HFF-Myc (cell line): ENCODE measurements at regions not wholly inside any gene's neighbourhood (a gene's known extent, or its start where the extent isn't known, plus 50 kb on each side); places are given as distances from the start of the nearest gene placed in this dataset.

ENCODE experiments used
- DNase-seq: peaks from one replicate; pipeline ENCODE4 v3.0.0-alpha.2; 2011; ENCODE audit warnings: low read depth; ENCODE audit errors: extremely low read depth
- H3K4me3 ChIP-seq: replicated peaks from 2 replicates; pipeline ENCODE4 v1.5.1; 2011; ENCODE audit warnings: low read depth, mild to moderate bottlenecking, control low read depth, low read length
- CTCF ChIP-seq: IDR thresholded peaks from 2 replicates; pipeline ENCODE4 v1.5.1; 2012; ENCODE audit warnings: mild to moderate bottlenecking, low read depth, low read length, control low read depth; ENCODE audit errors: missing control alignments

GRCh38 chr4:10973686-10974085 lies 289.1 kb upstream of the CLNK start:
- DNase-seq = no peak
- H3K4me3 ChIP-seq = no peak overlapping the region
- no peak for TF ChIP-seq CTCF

- no peak overlapping the region for H3K4me3 ChIP-seq
- TF ChIP-seq CTCF = no peak
- DNase-seq = no peak
Measured at GRCh38 chr4:10971800-10972401, 287.3 kb upstream of the CLNK start.

GRCh38 chr4:10965196-10965595 lies 280.6 kb upstream of the CLNK start:
- DNase-seq = no peak
- no peak for TF ChIP-seq CTCF
- H3K4me3 ChIP-seq = no peak overlapping the region

- no peak overlapping the region for H3K4me3 ChIP-seq
- TF ChIP-seq CTCF = no peak
- DNase-seq = no peak
Measured at GRCh38 chr4:10963958-10964703, 279.6 kb upstream of the CLNK start.

DNA sequence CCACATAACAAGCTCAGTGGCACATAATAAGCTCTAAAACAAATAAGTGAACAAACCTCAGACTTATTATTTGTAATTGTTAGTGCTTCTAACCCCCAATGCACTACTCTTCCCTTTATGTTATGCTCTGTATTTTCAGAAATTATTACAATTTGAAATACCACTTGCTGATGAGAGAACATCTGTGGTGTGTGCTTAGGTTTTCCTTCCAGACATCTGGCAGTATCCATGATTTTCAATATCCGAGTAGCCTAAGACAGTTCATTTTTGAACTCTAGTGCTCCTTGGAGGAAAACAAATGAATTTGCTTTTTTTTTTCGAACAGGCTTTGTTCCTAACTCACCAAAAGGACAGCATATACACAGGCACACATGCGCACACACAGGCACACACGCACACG lies 278.7 kb upstream of the CLNK start:
- DNase-seq = no peak
- TF ChIP-seq CTCF = no peak
- no peak overlapping the region for H3K4me3 ChIP-seq

DNA sequence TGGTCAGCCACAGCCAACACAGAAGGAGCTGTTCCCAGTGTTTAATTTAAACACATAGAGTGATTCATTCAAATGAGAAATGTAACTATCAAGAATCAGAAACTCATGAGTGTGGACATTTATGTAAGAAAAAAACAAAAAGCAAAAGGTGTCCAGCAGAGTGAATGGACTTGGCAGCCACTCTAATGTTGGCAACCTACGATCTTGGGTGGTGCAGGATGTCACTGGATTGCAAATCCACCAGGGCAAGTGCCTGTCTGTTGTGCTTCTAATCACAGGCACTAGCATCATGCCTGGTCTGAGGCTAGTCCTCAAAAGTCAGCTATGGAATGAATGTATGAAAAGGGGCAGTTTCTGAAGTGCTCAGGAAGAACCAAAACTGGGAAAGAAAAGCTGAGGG lies 277.7 kb upstream of the CLNK start:
- no peak for TF ChIP-seq CTCF
- DNase-seq = no peak
- no peak overlapping the region for H3K4me3 ChIP-seq
